ENCODE measurements at regions not wholly inside any gene's neighbourhood (a gene's known extent, or its start where the extent isn't known, plus 50 kb on each side); places are given as distances from the start of the nearest gene placed in this dataset.

- TF ChIP-seq FOXP2 (optimal IDR thresholded peaks at IDR 0.05; ENCODE audit: control extremely low read depth, extremely low read length, insufficient read depth), result no peak
- TF ChIP-seq POLR2AphosphoS5 (IDR thresholded peaks at IDR 0.05; ENCODE audit: borderline replicate concordance, low read depth, low read length), result no peak
- TF ChIP-seq EZH2 (IDR thresholded peaks at IDR 0.05), result no peak
Observed at GRCh38 chr13:55615081-55615480, 1525.6 kb upstream of the PRR20A start.
